Ishikawa (cell line): ENCODE measurements at regions not wholly inside any gene's neighbourhood (a gene's known extent, or its start where the extent isn't known, plus 50 kb on each side); places are given as distances from the start of the nearest gene placed in this dataset.

ENCODE experiments used
- CEBPB ChIP-seq: IDR thresholded peaks from 2 replicates; pipeline ENCODE4 v1.6.1; 2012
- EGR1 ChIP-seq: IDR thresholded peaks from 2 replicates; pipeline ENCODE4 v1.6.1; 2012
- MAX ChIP-seq: IDR thresholded peaks from 2 replicates; pipeline ENCODE4 v1.6.1; 2012

GRCh38 chr22:27088026-27088425, 430.6 kb downstream of the MIAT start:
- TF ChIP-seq MAX = no peak
- TF ChIP-seq EGR1 = no peak
- no peak for TF ChIP-seq CEBPB
